ENCODE measurements at regions not wholly inside any gene's neighbourhood (a gene's known extent, or its start where the extent isn't known, plus 50 kb on each side); places are given as distances from the start of the nearest gene placed in this dataset.
"Not testable (repeated sequence)": the region's sequence is repeated elsewhere in the genome, so short reads cannot be mapped to it uniquely, and the experiment has no call there.

- no peak overlapping the region for H3K4me3 ChIP-seq (ENCODE audit: low read depth in 2 of 2, low read length in 2 of 2)
- ChIA-PET POLR2A (no interaction called here), CTCF (no interaction called here)
- in situ Hi-C loops (cut with HindIII; ENCODE audit: low pct_unique_long_range_greater_than_20kb, low sequenced_read_pairs), result no loop called here
- TF ChIP-seq SIN3A (IDR thresholded peaks at IDR 0.05; ENCODE audit: borderline replicate concordance, insufficient read depth, low read depth, low read length), result no peak
- H3K36me3 ChIP-seq (ENCODE audit: control insufficient read depth, insufficient read depth, low read length), result no peaks in the 10 kb centered on the region
- no TSS peak for BruUV-seq (replicated peaks)
- no peak for DNase-seq (ENCODE audit: low read depth, low spot score)
- no peaks in the 10 kb centered on the region for H3K4me1 ChIP-seq (ENCODE audit: control insufficient read depth, insufficient read depth, low read length)
- no peaks in the 10 kb centered on the region for H3K9me3 ChIP-seq (ENCODE audit: control insufficient read depth, insufficient read depth, low read depth, low read length)
- H3K27ac ChIP-seq (ENCODE audit: low read length), result no peak overlapping the region
- ATAC-seq, result no peak
- peaks cover 6% of the 10 kb centered on the region; the same call in 1 of the 2 replicates for H3K27me3 ChIP-seq (ENCODE audit: control insufficient read depth, insufficient read depth, low read length)
- intact Hi-C loops (cut with micrococcal nuclease; ENCODE audit: unreplicated experiment), result no loop called here
Observed at GRCh38 chr17:62303476-62303875, 76.9 kb upstream of the EFCAB3 start.

GRCh38 chr17:62300697-62301096, 79.7 kb upstream of the EFCAB3 start:
- H3K4me1 ChIP-seq (ENCODE audit: control insufficient read depth, insufficient read depth, low read length), result no peaks in the 10 kb centered on the region
- no peak for ATAC-seq
- TF ChIP-seq SIN3A (IDR thresholded peaks at IDR 0.05; ENCODE audit: borderline replicate concordance, insufficient read depth, low read depth, low read length), result no peak
- TF ChIP-seq CTCF (IDR thresholded peaks at IDR 0.05), result no peak
- no peak for TF ChIP-seq REST (IDR thresholded peaks at IDR 0.05; ENCODE audit: insufficient read depth in 1 of 2, low read depth in 2 of 2, low read length in 1 of 2)
- no peak for TF ChIP-seq TCF7L2 (IDR thresholded peaks at IDR 0.05; ENCODE audit: low read depth, low read length)
- no peak for TF ChIP-seq POLR2AphosphoS5 (IDR thresholded peaks at IDR 0.05; ENCODE audit: low read depth, low read length)
- no peak overlapping the region for H3K27ac ChIP-seq (ENCODE audit: low read length)
- peaks cover 6% of the 10 kb centered on the region; the same call in 1 of the 2 replicates for H3K27me3 ChIP-seq (ENCODE audit: control insufficient read depth, insufficient read depth, low read length)
- DNase-seq (ENCODE audit: low read depth, low spot score), result no peak
- in situ Hi-C loops (cut with HindIII; ENCODE audit: low pct_unique_long_range_greater_than_20kb, low sequenced_read_pairs), result no loop called here
- ChIA-PET CTCF (no interaction called here), POLR2A (no interaction called here)
- H3K36me3 ChIP-seq (ENCODE audit: control insufficient read depth, insufficient read depth, low read length), result no peaks in the 10 kb centered on the region
- H3K9me3 ChIP-seq (ENCODE audit: control insufficient read depth, insufficient read depth, low read depth, low read length), result no peaks in the 10 kb centered on the region
- intact Hi-C loops (cut with micrococcal nuclease; ENCODE audit: unreplicated experiment), result no loop called here
- no peak overlapping the region for H3K4me3 ChIP-seq (ENCODE audit: low read depth in 2 of 2, low read length in 2 of 2)
- no TSS peak for BruUV-seq (replicated peaks)

GRCh38 chr17:62275290-62275689, 105.1 kb upstream of the EFCAB3 start:
- H3K9me3 ChIP-seq (ENCODE audit: control insufficient read depth, insufficient read depth, low read depth, low read length); POLR2A ChIA-PET; DNase-seq (ENCODE audit: low read depth, low spot score); H3K36me3 ChIP-seq (ENCODE audit: control insufficient read depth, insufficient read depth, low read length); BruUV-seq (replicated peaks); intact Hi-C loops (cut with micrococcal nuclease; ENCODE audit: unreplicated experiment); H3K27me3 ChIP-seq (ENCODE audit: control insufficient read depth, insufficient read depth, low read length); CTCF ChIA-PET; H3K4me1 ChIP-seq (ENCODE audit: control insufficient read depth, insufficient read depth, low read length); ATAC-seq; H3K27ac ChIP-seq (ENCODE audit: low read length); in situ Hi-C loops (cut with HindIII; ENCODE audit: low pct_unique_long_range_greater_than_20kb, low sequenced_read_pairs); H3K4me3 ChIP-seq (ENCODE audit: low read depth in 2 of 2, low read length in 2 of 2): not testable (repeated sequence)

- POLR2A ChIA-PET; H3K27me3 ChIP-seq (ENCODE audit: control insufficient read depth, insufficient read depth, low read length); BruUV-seq (replicated peaks): not testable (repeated sequence)
Observed at GRCh38 chr17:62268361-62268760, 112.0 kb upstream of the EFCAB3 start.

GRCh38 chr17:62264974-62265373, 115.4 kb upstream of the EFCAB3 start:
- H3K27me3 ChIP-seq (ENCODE audit: control insufficient read depth, insufficient read depth, low read length); CTCF ChIA-PET; BruUV-seq (replicated peaks); H3K36me3 ChIP-seq (ENCODE audit: control insufficient read depth, insufficient read depth, low read length); ATAC-seq; H3K27ac ChIP-seq (ENCODE audit: low read length); DNase-seq (ENCODE audit: low read depth, low spot score); H3K4me3 ChIP-seq (ENCODE audit: low read depth in 2 of 2, low read length in 2 of 2); intact Hi-C loops (cut with micrococcal nuclease; ENCODE audit: unreplicated experiment); H3K4me1 ChIP-seq (ENCODE audit: control insufficient read depth, insufficient read depth, low read length); H3K9me3 ChIP-seq (ENCODE audit: control insufficient read depth, insufficient read depth, low read depth, low read length); in situ Hi-C loops (cut with HindIII; ENCODE audit: low pct_unique_long_range_greater_than_20kb, low sequenced_read_pairs); POLR2A ChIA-PET: not testable (repeated sequence)

More at GRCh38 chr17:62268361-62268760, 112.0 kb upstream of the EFCAB3 start:
- H3K4me1 ChIP-seq (ENCODE audit: control insufficient read depth, insufficient read depth, low read length); H3K27ac ChIP-seq (ENCODE audit: low read length); in situ Hi-C loops (cut with HindIII; ENCODE audit: low pct_unique_long_range_greater_than_20kb, low sequenced_read_pairs); H3K9me3 ChIP-seq (ENCODE audit: control insufficient read depth, insufficient read depth, low read depth, low read length); H3K4me3 ChIP-seq (ENCODE audit: low read depth in 2 of 2, low read length in 2 of 2); ATAC-seq; intact Hi-C loops (cut with micrococcal nuclease; ENCODE audit: unreplicated experiment); DNase-seq (ENCODE audit: low read depth, low spot score); CTCF ChIA-PET; H3K36me3 ChIP-seq (ENCODE audit: control insufficient read depth, insufficient read depth, low read length): not testable (repeated sequence)
